Tibial nerve (tissue), 3 donors: ENCODE measurements at regions not wholly inside any gene's neighbourhood (a gene's known extent, or its start where the extent isn't known, plus 50 kb on each side); places are given as distances from the start of the nearest gene placed in this dataset.
"Not testable (repeated sequence)": the region's sequence is repeated elsewhere in the genome, so short reads cannot be mapped to it uniquely, and the experiment has no call there.

Source experiments
- CTCF ChIP-seq, 5 experiments: fragments of 200-600 bp in 3 of 5; fragments of 450-650 bp in 2 of 5; sonication (generic) in 3 of 5; IDR thresholded peaks; one replicate each; pipeline ENCODE4 v1.5.1; 2016 to 2019; ENCODE audit warnings: antibody characterized with exemption in 5 of 5, mild to moderate bottlenecking in 3 of 5, moderate library complexity in 2 of 5
- POLR2A ChIP-seq, 2 donors: fragments of 450-650 bp; IDR thresholded peaks; one replicate each; pipeline ENCODE4 v1.6.1; 2017; ENCODE audit warnings: antibody characterized with exemption in 2 of 2, mild to moderate bottlenecking in 2 of 2, moderate library complexity in 2 of 2

- not testable (repeated sequence) for TF ChIP-seq CTCF, POLR2A (IDR thresholded peaks at IDR 0.05)
These were observed 110.5 kb downstream of the ART5 start for GRCh38 chr11:3531280-3531679.
